Liver (tissue), 8 donors: ENCODE measurements at regions not wholly inside any gene's neighbourhood (a gene's known extent, or its start where the extent isn't known, plus 50 kb on each side); places are given as distances from the start of the nearest gene placed in this dataset.

Experiments used
- DNase-seq: peaks from one replicate; pipeline ENCODE4 v3.0.0-alpha.2; 2017; ENCODE audit warnings: low spot score
- H3K27ac ChIP-seq, 2 donors: one replicate each; pipeline ENCODE4 v1.7.0; 2013; ENCODE audit warnings: inconsistent platforms in 2 of 2, low read length in 2 of 2, control low read depth in 1 of 2, low read depth in 1 of 2, mild to moderate bottlenecking in 1 of 2
- H3K27me3 ChIP-seq, 4 donors: one replicate each; pipeline versions ENCODE4 v1.6.1 to v1.7.0; 2013; ENCODE audit warnings: low read length in 3 of 4, inconsistent platforms in 1 of 4, mild to moderate bottlenecking in 1 of 4, moderate library complexity in 1 of 4; ENCODE audit not compliant: control insufficient read depth in 4 of 4, insufficient read depth in 4 of 4
- H3K36me3 ChIP-seq, 4 donors: one replicate each; pipeline versions ENCODE4 v1.6.1 to v1.7.0; 2013; ENCODE audit warnings: low read length in 3 of 4, mild to moderate bottlenecking in 3 of 4, low read depth in 1 of 4, moderate library complexity in 1 of 4; ENCODE audit not compliant: control insufficient read depth in 4 of 4, insufficient read depth in 3 of 4
- H3K4me1 ChIP-seq, 4 donors: one replicate each; pipeline versions ENCODE4 v1.6.1 to v1.7.0; 2013; ENCODE audit warnings: low read length in 3 of 4, mild to moderate bottlenecking in 3 of 4, moderate library complexity in 1 of 4; ENCODE audit not compliant: control insufficient read depth in 4 of 4, insufficient read depth in 4 of 4
- H3K4me3 ChIP-seq, 3 donors: one replicate each; pipeline versions ENCODE4 v1.6.1 to v1.7.0; 2013; ENCODE audit warnings: low read length in 3 of 3, control low read depth in 1 of 3, low read depth in 1 of 3, mild to moderate bottlenecking in 1 of 3
- H3K9ac ChIP-seq, 2 donors: one replicate each; pipeline ENCODE4 v1.7.0; 2013; ENCODE audit warnings: low read length in 2 of 2, mild to moderate bottlenecking in 2 of 2, moderate library complexity in 2 of 2, control low read depth in 1 of 2, low read depth in 1 of 2
- H3K9me3 ChIP-seq, 4 donors: one replicate each; pipeline versions ENCODE4 v1.6.1 to v1.7.0; 2013; ENCODE audit warnings: low read length in 3 of 4; ENCODE audit not compliant: control insufficient read depth in 4 of 4
- EGR1 ChIP-seq, 2 donors: IDR thresholded peaks; 2 replicates each; pipeline ENCODE4 v1.6.1; 2016 to 2018; ENCODE audit warnings: antibody characterized with exemption in 2 of 2, low read depth in 2 of 2
- FOXA1 ChIP-seq: IDR thresholded peaks from 2 replicates; pipeline ENCODE4 v1.6.1; 2016; ENCODE audit warnings: antibody characterized with exemption
- FOXA2 ChIP-seq: IDR thresholded peaks from 2 replicates; pipeline ENCODE4 v1.6.1; 2016; ENCODE audit warnings: antibody characterized with exemption
- GABPA ChIP-seq, 2 donors: IDR thresholded peaks in 1 of 2; conservative IDR thresholded peaks in 1 of 2; 2 replicates each; pipeline ENCODE4 v1.6.1; 2016; ENCODE audit warnings: antibody characterized with exemption in 2 of 2, mild to moderate bottlenecking in 1 of 2, moderate library complexity in 1 of 2
- HNF4A ChIP-seq, 2 donors: conservative IDR thresholded peaks; 2 replicates each; pipeline ENCODE4 v1.6.1; 2016; ENCODE audit warnings: antibody characterized with exemption in 2 of 2, mild to moderate bottlenecking in 2 of 2
- HNF4G ChIP-seq: IDR thresholded peaks from 2 replicates; pipeline ENCODE4 v1.6.1; 2016; ENCODE audit warnings: antibody characterized with exemption
- JUND ChIP-seq, 2 donors: IDR thresholded peaks; 2 replicates each; pipeline ENCODE4 v1.6.1; 2016; ENCODE audit warnings: antibody characterized with exemption in 2 of 2
- NR2F2 ChIP-seq: IDR thresholded peaks from 2 replicates; pipeline ENCODE4 v1.6.1; 2016; ENCODE audit warnings: antibody characterized with exemption
- RAD21 ChIP-seq, 2 donors: IDR thresholded peaks; 2 replicates each; pipeline ENCODE4 v1.6.1; 2016; ENCODE audit warnings: antibody characterized with exemption in 2 of 2, mild to moderate bottlenecking in 2 of 2
- RXRA ChIP-seq, 2 donors: IDR thresholded peaks; 2 replicates each; pipeline ENCODE4 v1.6.1; 2017 to 2018; ENCODE audit warnings: antibody characterized with exemption in 2 of 2, mild to moderate bottlenecking in 1 of 2
- SP1 ChIP-seq: IDR thresholded peaks from 2 replicates; pipeline ENCODE4 v1.6.1; 2018; ENCODE audit warnings: antibody characterized with exemption, mild to moderate bottlenecking
- TAF1 ChIP-seq: conservative IDR thresholded peaks from 2 replicates; pipeline ENCODE4 v1.6.1; 2016; ENCODE audit warnings: antibody characterized with exemption, mild to moderate bottlenecking
- YY1 ChIP-seq: IDR thresholded peaks from 2 replicates; pipeline ENCODE4 v1.6.1; 2016; ENCODE audit warnings: antibody characterized with exemption, mild to moderate bottlenecking
- WGBS: extraction: QIAGEN DNeasy Blood & Tissue Kit; methylation state at CpG from one replicate; pipeline ENCODE4 v1.1.7; 2013; 5-methylcytosine and 5-hydroxymethylcytosine counted together
- TF ChIP-seq, protein P1 (sequence below): IDR thresholded peaks from 2 replicates; pipeline ENCODE4 v1.6.1; 2016; ENCODE audit warnings: antibody characterized with exemption
- TF ChIP-seq, protein P2 (sequence below): IDR thresholded peaks from 2 replicates; pipeline ENCODE4 v1.6.1; 2016; ENCODE audit warnings: antibody characterized with exemption
- TF ChIP-seq, protein P3 (sequence below): IDR thresholded peaks from 2 replicates; pipeline ENCODE4 v1.6.1; 2016; ENCODE audit warnings: antibody characterized with exemption
- TF ChIP-seq, protein P4 (sequence below): IDR thresholded peaks from 2 replicates; pipeline ENCODE4 v1.6.1; 2016; ENCODE audit warnings: antibody characterized with exemption, mild to moderate bottlenecking
- TF ChIP-seq, protein P5 (sequence below): fragments of 150-350 bp; IDR thresholded peaks from 2 replicates; pipeline ENCODE4 v1.5.1; 2017; ENCODE audit warnings: improper control_type of control experiment, low read depth, low read length; ENCODE audit not compliant: missing input control
- donor health status: healthy.
- donor health status: healthy.
- donor health status: healthy.
- donor health status: healthy.
- donor health status: healthy.

DNA sequence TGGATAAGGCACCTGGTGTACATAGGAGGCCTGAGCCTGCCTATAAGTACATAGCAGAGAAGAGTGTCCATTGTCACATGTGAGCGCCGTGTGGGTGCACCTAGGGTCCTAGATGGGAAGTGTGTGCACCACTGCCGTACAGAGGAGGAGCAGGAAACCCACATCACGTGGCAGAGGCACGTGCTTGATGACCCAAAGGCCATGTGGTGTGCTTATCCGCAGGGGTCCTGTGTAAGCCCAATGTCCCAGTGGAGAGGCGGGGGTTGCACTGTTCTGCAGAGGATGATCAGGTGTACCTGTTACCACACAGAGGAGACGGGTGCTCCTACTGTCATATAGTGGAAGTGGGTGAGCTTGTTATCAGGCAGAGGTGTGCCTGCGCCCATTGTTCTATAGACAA, 354.1 kb upstream of the IRX2 start:
- Histone ChIP-seq H3K9me3 (peaks cover 0 to under 1% (median 0%) of the 10 kb centered on the region in 4 donors), H3K27ac (no peak overlapping the region), H3K36me3 (no peaks in the 10 kb centered on the region), H3K27me3 (peaks cover 0 to 8% (median 4%) of the 10 kb centered on the region in 4 donors), H3K4me1 (no peaks in the 10 kb centered on the region), H3K4me3 (no peak overlapping the region), H3K9ac (no peak overlapping the region)
- no peak for DNase-seq
- 55% methylated on average over 9 of the region's 9 CpGs for WGBS
- TF ChIP-seq, protein P1, sequence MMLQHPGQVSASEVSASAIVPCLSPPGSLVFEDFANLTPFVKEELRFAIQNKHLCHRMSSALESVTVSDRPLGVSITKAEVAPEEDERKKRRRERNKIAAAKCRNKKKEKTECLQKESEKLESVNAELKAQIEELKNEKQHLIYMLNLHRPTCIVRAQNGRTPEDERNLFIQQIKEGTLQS: no peak
- TF ChIP-seq JUND (IDR thresholded peaks at IDR 0.05) (no peak), YY1 (no peak), SP1 (no peak), NR2F2 (no peak), HNF4A (conservative IDR thresholded peaks at IDR 0.05) (no peak), HNF4G (no peak), RXRA (IDR thresholded peaks at IDR 0.05) (no peak), FOXA1 (no peak), GABPA (IDR thresholded peaks at IDR 0.05 in 1 of 2, conservative IDR thresholded peaks at IDR 0.05 in 1 of 2) (no peak), EGR1 (IDR thresholded peaks at IDR 0.05; ENCODE audit: low read depth in 2 of 2) (no peak), TAF1 (no peak), RAD21 (IDR thresholded peaks at IDR 0.05) (no peak)
- TF ChIP-seq, protein P2, sequence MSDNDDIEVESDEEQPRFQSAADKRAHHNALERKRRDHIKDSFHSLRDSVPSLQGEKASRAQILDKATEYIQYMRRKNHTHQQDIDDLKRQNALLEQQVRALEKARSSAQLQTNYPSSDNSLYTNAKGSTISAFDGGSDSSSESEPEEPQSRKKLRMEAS: no peak
- TF ChIP-seq, protein P3, sequence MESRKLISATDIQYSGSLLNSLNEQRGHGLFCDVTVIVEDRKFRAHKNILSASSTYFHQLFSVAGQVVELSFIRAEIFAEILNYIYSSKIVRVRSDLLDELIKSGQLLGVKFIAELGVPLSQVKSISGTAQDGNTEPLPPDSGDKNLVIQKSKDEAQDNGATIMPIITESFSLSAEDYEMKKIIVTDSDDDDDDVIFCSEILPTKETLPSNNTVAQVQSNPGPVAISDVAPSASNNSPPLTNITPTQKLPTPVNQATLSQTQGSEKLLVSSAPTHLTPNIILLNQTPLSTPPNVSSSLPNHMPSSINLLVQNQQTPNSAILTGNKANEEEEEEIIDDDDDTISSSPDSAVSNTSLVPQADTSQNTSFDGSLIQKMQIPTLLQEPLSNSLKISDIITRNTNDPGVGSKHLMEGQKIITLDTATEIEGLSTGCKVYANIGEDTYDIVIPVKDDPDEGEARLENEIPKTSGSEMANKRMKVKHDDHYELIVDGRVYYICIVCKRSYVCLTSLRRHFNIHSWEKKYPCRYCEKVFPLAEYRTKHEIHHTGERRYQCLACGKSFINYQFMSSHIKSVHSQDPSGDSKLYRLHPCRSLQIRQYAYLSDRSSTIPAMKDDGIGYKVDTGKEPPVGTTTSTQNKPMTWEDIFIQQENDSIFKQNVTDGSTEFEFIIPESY: no peak
- TF ChIP-seq, protein P4, sequence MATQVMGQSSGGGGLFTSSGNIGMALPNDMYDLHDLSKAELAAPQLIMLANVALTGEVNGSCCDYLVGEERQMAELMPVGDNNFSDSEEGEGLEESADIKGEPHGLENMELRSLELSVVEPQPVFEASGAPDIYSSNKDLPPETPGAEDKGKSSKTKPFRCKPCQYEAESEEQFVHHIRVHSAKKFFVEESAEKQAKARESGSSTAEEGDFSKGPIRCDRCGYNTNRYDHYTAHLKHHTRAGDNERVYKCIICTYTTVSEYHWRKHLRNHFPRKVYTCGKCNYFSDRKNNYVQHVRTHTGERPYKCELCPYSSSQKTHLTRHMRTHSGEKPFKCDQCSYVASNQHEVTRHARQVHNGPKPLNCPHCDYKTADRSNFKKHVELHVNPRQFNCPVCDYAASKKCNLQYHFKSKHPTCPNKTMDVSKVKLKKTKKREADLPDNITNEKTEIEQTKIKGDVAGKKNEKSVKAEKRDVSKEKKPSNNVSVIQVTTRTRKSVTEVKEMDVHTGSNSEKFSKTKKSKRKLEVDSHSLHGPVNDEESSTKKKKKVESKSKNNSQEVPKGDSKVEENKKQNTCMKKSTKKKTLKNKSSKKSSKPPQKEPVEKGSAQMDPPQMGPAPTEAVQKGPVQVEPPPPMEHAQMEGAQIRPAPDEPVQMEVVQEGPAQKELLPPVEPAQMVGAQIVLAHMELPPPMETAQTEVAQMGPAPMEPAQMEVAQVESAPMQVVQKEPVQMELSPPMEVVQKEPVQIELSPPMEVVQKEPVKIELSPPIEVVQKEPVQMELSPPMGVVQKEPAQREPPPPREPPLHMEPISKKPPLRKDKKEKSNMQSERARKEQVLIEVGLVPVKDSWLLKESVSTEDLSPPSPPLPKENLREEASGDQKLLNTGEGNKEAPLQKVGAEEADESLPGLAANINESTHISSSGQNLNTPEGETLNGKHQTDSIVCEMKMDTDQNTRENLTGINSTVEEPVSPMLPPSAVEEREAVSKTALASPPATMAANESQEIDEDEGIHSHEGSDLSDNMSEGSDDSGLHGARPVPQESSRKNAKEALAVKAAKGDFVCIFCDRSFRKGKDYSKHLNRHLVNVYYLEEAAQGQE: no peak
- TF ChIP-seq, protein P5, sequence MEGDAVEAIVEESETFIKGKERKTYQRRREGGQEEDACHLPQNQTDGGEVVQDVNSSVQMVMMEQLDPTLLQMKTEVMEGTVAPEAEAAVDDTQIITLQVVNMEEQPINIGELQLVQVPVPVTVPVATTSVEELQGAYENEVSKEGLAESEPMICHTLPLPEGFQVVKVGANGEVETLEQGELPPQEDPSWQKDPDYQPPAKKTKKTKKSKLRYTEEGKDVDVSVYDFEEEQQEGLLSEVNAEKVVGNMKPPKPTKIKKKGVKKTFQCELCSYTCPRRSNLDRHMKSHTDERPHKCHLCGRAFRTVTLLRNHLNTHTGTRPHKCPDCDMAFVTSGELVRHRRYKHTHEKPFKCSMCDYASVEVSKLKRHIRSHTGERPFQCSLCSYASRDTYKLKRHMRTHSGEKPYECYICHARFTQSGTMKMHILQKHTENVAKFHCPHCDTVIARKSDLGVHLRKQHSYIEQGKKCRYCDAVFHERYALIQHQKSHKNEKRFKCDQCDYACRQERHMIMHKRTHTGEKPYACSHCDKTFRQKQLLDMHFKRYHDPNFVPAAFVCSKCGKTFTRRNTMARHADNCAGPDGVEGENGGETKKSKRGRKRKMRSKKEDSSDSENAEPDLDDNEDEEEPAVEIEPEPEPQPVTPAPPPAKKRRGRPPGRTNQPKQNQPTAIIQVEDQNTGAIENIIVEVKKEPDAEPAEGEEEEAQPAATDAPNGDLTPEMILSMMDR: no peak

DNA sequence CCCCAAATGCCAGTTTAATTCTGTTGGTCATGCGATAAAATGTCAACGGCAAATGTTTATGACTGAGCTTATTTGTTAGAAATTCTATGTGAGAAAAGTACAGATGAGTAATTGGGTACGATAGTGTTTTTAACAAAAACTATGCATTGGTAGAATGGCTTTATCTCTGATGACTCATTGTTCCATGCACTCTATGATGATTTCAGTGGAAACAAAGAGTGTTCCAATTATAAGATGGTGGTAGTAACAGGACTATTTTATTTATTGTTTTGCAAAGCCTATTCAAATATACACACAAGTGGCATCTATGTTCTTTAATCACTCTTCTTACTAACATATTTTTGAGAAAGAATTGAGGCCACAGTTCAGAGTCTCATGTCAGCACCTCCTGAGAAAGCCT, 353.7 kb upstream of the IRX2 start:
- H3K9ac ChIP-seq: no peak overlapping the region
- DNase-seq: no peak
- H3K9me3 ChIP-seq: peaks cover 0 to 2% (median 0%) of the 10 kb centered on the region in 4 donors
- H3K36me3 ChIP-seq: no peaks in the 10 kb centered on the region
- 82% methylated on average over 3 of the region's 3 CpGs for WGBS
- no peaks in the 10 kb centered on the region for H3K4me1 ChIP-seq
- no peak overlapping the region for H3K4me3 ChIP-seq
- H3K27ac ChIP-seq: no peak overlapping the region
- peaks cover 0 to 7% (median 3%) of the 10 kb centered on the region in 4 donors for H3K27me3 ChIP-seq
- TF ChIP-seq EGR1 (IDR thresholded peaks at IDR 0.05; ENCODE audit: low read depth in 2 of 2) (no peak), SP1 (no peak), RXRA (IDR thresholded peaks at IDR 0.05) (no peak), HNF4G (no peak), HNF4A (conservative IDR thresholded peaks at IDR 0.05) (no peak), JUND (IDR thresholded peaks at IDR 0.05) (no peak), GABPA (IDR thresholded peaks at IDR 0.05 in 1 of 2, conservative IDR thresholded peaks at IDR 0.05 in 1 of 2) (no peak), FOXA2 (no peak), RAD21 (IDR thresholded peaks at IDR 0.05) (no peak), YY1 (no peak)
- TF ChIP-seq, protein P5: no peak
- TF ChIP-seq, protein P3: no peak
- TF ChIP-seq, protein P1: no peak
